T-cell (primary cell): ENCODE measurements at regions not wholly inside any gene's neighbourhood (a gene's known extent, or its start where the extent isn't known, plus 50 kb on each side); places are given as distances from the start of the nearest gene placed in this dataset.

Experiments
- ATAC-seq, 4 experiments: fragments of 200-7000 bp in 3 of 4; fragments of 150-1000 bp in 1 of 4; cut with Tn5 transposase; replicated peaks in 1 of 4; 1 replicate in 3 of 4; 2 replicates in 1 of 4; pipeline ENCODE4 v1.10.0; 2021; ENCODE audit warnings: moderate library complexity in 3 of 4, mild to moderate bottlenecking in 2 of 4, moderate number of reproducible peaks in 1 of 4
- CTCF ChIA-PET, 2 donors: fragments of 300-600 bp; sonication (Branson Sonifier 250); formaldehyde crosslinking; loops; one replicate each; lab custom pipeline; 2022; ENCODE audit warnings: antibody characterized with exemption in 2 of 2; lab: Charles Lee
- POLR2A ChIA-PET, 2 donors: fragments of 300-600 bp; sonication (Branson Sonifier 250); formaldehyde crosslinking; loops; one replicate each; lab custom pipeline; 2022; ENCODE audit warnings: antibody characterized with exemption in 2 of 2; lab: Charles Lee
- DNase-seq, 35 experiments: peaks; one replicate each; pipeline versions ENCODE4 v3.0.0 to v3.0.0-alpha.2; 2013 to 2023
- H3K27ac ChIP-seq: one replicate; pipeline ENCODE4 v1.5.1; 2013; ENCODE audit warnings: low read length
- H3K27me3 ChIP-seq, 2 experiments: replicated peaks in 1 of 2; 1 replicate in 1 of 2; 2 replicates in 1 of 2; pipeline versions ENCODE4 v1.6.1 to v1.7.0; 2013; ENCODE audit warnings: low read length in 1 of 2, mixed read lengths in 1 of 2; ENCODE audit not compliant: control insufficient read depth in 2 of 2, insufficient read depth in 2 of 2; ENCODE audit errors: extremely low read depth in 1 of 2
- H3K36me3 ChIP-seq, 2 donors: 1 replicate in 1 of 2; 2 replicates in 1 of 2; pipeline versions ENCODE4 v1.6.1 to v1.7.0; 2013; ENCODE audit warnings: low read length in 1 of 2; ENCODE audit not compliant: control insufficient read depth in 2 of 2, insufficient read depth in 1 of 2; ENCODE audit errors: extremely low read depth in 1 of 2
- H3K4me1 ChIP-seq, 2 experiments: 1 replicate in 1 of 2; 2 replicates in 1 of 2; pipeline versions ENCODE4 v1.6.1 to v1.7.0; 2013; ENCODE audit warnings: low read length in 2 of 2, mixed read lengths in 1 of 2; ENCODE audit not compliant: insufficient read depth in 2 of 2, control insufficient read depth in 1 of 2; ENCODE audit errors: extremely low read depth in 1 of 2
- H3K4me3 ChIP-seq, 2 donors: 1 replicate in 1 of 2; 2 replicates in 1 of 2; pipeline versions ENCODE4 v1.5.1 to v1.7.0; 2013; ENCODE audit warnings: mild to moderate bottlenecking in 2 of 2, low read length in 1 of 2, moderate library complexity in 1 of 2; ENCODE audit not compliant: control insufficient read depth in 1 of 2; ENCODE audit errors: extremely low read depth in 1 of 2
- H3K9me3 ChIP-seq: 2 replicates; pipeline ENCODE4 v1.7.0; 2013
- H3K27ac Mint-ChIP-seq, 2 donors: one replicate each; pipeline ENCODE4 v1.8.0; 2020 to 2021; ENCODE audit warnings: mild to moderate bottlenecking in 2 of 2, mixed read lengths in 2 of 2
- H3K27me3 Mint-ChIP-seq, 2 donors: one replicate each; pipeline ENCODE4 v1.8.0; 2021 to 2022; ENCODE audit warnings: mixed read lengths in 2 of 2
- H3K36me3 Mint-ChIP-seq: one replicate; pipeline ENCODE4 v1.8.0; 2021; ENCODE audit warnings: mixed read lengths
- H3K4me1 Mint-ChIP-seq, 3 donors: one replicate each; pipeline ENCODE4 v1.8.0; 2020 to 2022; ENCODE audit warnings: mixed read lengths in 3 of 3, mild to moderate bottlenecking in 1 of 3
- H3K4me3 Mint-ChIP-seq, 3 donors: one replicate each; pipeline ENCODE4 v1.8.0; 2020 to 2022; ENCODE audit warnings: mild to moderate bottlenecking in 3 of 3, mixed read lengths in 3 of 3, moderate library complexity in 3 of 3
- H3K9me3 Mint-ChIP-seq, 3 donors: one replicate each; pipeline ENCODE4 v1.8.0; 2020 to 2022; ENCODE audit warnings: mixed read lengths in 3 of 3
- WGBS: methylation state at CpG from one replicate; pipeline ENCODE4 v1.1.5; 2013; ENCODE audit warnings: missing lambda C conversion rate; ENCODE audit not compliant: insufficient coverage; 5-methylcytosine and 5-hydroxymethylcytosine counted together

DNA sequence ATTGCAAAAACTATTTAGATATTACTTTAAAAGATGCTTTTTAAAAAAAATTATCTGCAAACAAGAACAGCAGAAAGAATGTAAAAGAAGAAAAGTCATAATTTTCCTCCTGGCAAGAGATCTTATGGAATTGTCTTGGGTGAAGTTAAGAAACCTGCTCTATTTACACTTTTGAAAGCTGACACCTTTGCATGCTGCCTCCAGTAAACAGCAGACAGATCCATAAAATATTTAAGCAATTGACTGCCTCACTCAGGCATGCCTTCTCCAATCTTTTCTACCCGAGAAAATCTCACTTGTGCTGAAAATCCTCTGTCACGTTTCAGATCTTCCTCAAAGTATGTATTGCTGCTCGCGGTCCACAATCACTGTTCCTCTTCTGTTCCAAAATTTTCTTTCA is 107.9 kb upstream of the ZP4 start:
- ATAC-seq = no peak
- Mint-ChIP-seq H3K27me3 (peaks cover 0 to 2% of the 10 kb centered on the region in 2 donors), H3K9me3 (peaks cover 6 to 11% (median 7%) of the 10 kb centered on the region in 3 donors), H3K36me3 (no peaks in the 10 kb centered on the region), H3K27ac (no peak overlapping the region), H3K4me1 (no peaks in the 10 kb centered on the region), H3K4me3 (no peak overlapping the region)
- Histone ChIP-seq H3K27ac (no peak overlapping the region), H3K4me3 (no peak overlapping the region), H3K27me3 (no peaks in the 10 kb centered on the region), H3K36me3 (no peaks in the 10 kb centered on the region), H3K4me1 (no peaks in the 10 kb centered on the region), H3K9me3 (no peaks in the 10 kb centered on the region)
- CTCF ChIA-PET = interaction anchor here in 1 of 2 donors (0.6 kb wide), 1 partner anchor 53 kb away, joined by 4 read pairs; no protein-coding TSS in a partner anchor
- DNase-seq = no peak
- 83% methylated on average over 1 of the region's 4 CpGs for WGBS
- POLR2A ChIA-PET = interaction anchor here in 1 of 2 donors (0.6 kb wide), 1 partner anchor 254 kb away, joined by 7 read pairs; no protein-coding TSS in a partner anchor

DNA sequence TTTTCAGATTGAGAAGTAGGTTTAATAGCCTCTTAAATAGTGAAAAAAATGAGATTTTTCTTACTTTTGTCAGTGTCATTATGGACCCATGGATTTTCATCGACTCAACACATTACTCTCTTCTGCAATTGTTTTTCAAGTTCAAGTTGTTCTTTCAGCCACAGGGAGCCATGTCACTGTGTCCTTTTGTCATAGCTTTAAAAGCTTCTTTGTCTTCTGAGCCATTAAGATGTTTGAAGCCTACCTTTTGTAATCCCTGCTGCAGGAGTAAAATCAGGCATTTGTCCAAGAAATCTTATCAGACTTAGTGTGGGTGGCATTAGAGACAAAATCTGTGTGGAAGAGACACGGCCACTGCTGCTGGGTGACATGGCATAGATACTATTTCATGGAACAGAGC is 92.8 kb upstream of the ZP4 start:
- no peak overlapping the region for H3K27ac Mint-ChIP-seq
- Histone ChIP-seq H3K4me1 (no peaks in the 10 kb centered on the region), H3K27me3 (no peaks in the 10 kb centered on the region), H3K4me3 (no peak overlapping the region), H3K9me3 (no peaks in the 10 kb centered on the region), H3K27ac (no peak overlapping the region), H3K36me3 (no peaks in the 10 kb centered on the region)
- no peak for DNase-seq
- no peaks in the 10 kb centered on the region for H3K27me3 Mint-ChIP-seq
- no peak for ATAC-seq
- WGBS = 67% methylated on average over 1 of the region's 2 CpGs
- no peak overlapping the region for H3K4me3 Mint-ChIP-seq
- H3K36me3 Mint-ChIP-seq = no peaks in the 10 kb centered on the region
- ChIA-PET CTCF (no interaction called here), POLR2A (interaction anchor here in 1 of 2 donors (0.8 kb wide), 1 partner anchor 21 kb away, joined by 8 read pairs; no protein-coding TSS in a partner anchor)
- H3K9me3 Mint-ChIP-seq = peaks cover 0 to under 1% (median under 1%) of the 10 kb centered on the region in 3 donors
- H3K4me1 Mint-ChIP-seq = no peaks in the 10 kb centered on the region

DNA sequence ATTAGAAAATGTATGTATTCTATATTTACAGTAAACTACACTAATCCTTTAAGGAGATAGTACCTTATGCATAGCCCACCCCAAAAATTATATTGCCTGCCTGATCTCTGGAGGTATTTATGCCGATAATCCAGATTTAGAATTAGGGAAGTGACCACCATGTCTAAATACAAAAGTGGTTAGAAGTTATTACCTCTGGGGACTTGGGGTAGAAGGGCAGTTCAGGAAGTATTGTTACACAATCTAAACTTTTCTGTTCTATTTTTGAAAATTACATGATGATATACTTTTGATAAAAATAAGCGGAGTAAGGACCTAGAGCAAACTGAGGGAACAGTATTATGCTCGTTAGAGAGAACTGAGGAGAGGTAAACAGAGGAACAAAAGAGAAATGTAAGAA is 90.5 kb upstream of the ZP4 start:
- Histone ChIP-seq H3K36me3 (no peaks in the 10 kb centered on the region), H3K4me1 (no peaks in the 10 kb centered on the region), H3K9me3 (no peaks in the 10 kb centered on the region), H3K27ac (no peak overlapping the region), H3K27me3 (no peaks in the 10 kb centered on the region), H3K4me3 (no peak overlapping the region)
- H3K9me3 Mint-ChIP-seq = peaks cover 3 to 7% (median 6%) of the 10 kb centered on the region in 3 donors
- DNase-seq (no peak), ATAC-seq (no peak)
- no peaks in the 10 kb centered on the region for H3K36me3 Mint-ChIP-seq
- WGBS = no CpG with 5 or more reads among the region's 3 CpGs
- H3K27ac Mint-ChIP-seq = no peak overlapping the region
- POLR2A ChIA-PET = no interaction called here
- H3K4me1 Mint-ChIP-seq = no peaks in the 10 kb centered on the region
- no peak overlapping the region for H3K4me3 Mint-ChIP-seq
- no peaks in the 10 kb centered on the region for H3K27me3 Mint-ChIP-seq
- CTCF ChIA-PET = no interaction called here

DNA sequence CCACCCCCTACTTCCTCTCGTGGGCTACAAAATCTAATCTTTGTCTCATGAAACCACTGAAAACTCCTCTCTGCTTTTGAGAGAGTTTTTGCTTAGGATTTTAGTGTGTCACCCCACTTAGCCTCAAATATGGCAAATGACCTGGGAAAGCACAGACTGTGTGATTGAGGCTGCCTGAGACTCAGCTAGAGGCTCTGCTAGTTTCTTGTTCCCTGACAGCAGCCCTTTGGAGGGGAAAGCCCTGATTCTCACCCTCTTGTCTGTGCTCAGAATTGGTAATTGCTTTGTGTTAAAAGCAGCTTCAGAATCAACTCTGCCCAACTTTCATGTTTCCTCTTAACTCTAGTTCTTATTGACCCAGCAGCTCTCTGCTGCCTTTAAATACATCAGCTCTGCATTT is 85.6 kb upstream of the ZP4 start:
- Mint-ChIP-seq H3K36me3 (no peaks in the 10 kb centered on the region), H3K4me1 (no peaks in the 10 kb centered on the region), H3K27ac (no peak overlapping the region), H3K27me3 (no peaks in the 10 kb centered on the region), H3K9me3 (peaks cover 3 to 7% (median 6%) of the 10 kb centered on the region in 3 donors), H3K4me3 (no peak overlapping the region)
- ChIA-PET CTCF (no interaction called here), POLR2A (no interaction called here)
- ATAC-seq = no peak
- DNase-seq = no peak
- Histone ChIP-seq H3K4me1 (no peaks in the 10 kb centered on the region), H3K27ac (no peak overlapping the region), H3K27me3 (no peaks in the 10 kb centered on the region), H3K36me3 (no peaks in the 10 kb centered on the region), H3K9me3 (no peaks in the 10 kb centered on the region), H3K4me3 (no peak overlapping the region)
- no CpG with 5 or more reads among the region's 1 CpG for WGBS

DNA sequence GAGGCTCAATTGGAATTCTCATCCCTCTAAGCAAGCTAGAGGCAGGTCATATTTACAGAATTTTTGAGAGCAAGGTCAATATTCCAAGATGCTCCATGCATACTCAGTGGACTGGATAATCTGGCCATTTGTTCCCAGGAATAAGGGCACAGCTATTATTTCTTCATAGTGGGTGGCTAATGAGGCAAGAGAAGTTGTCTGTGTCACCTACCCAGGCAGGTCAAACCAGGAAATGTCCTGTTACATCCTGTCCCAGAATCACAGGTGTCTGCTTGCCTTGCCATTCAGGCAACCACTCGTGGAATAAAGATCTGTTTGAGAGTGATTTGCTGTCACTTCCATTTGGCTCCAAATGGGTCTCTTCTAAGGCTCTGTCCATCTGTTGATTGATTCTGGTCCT is 85.2 kb upstream of the ZP4 start:
- H3K4me3 Mint-ChIP-seq = no peak overlapping the region
- no peaks in the 10 kb centered on the region for H3K27me3 Mint-ChIP-seq
- H3K36me3 Mint-ChIP-seq = no peaks in the 10 kb centered on the region
- Histone ChIP-seq H3K36me3 (no peaks in the 10 kb centered on the region), H3K4me3 (no peak overlapping the region), H3K27ac (no peak overlapping the region), H3K27me3 (no peaks in the 10 kb centered on the region), H3K9me3 (no peaks in the 10 kb centered on the region), H3K4me1 (no peaks in the 10 kb centered on the region)
- ChIA-PET POLR2A (no interaction called here), CTCF (no interaction called here)
- no peaks in the 10 kb centered on the region for H3K4me1 Mint-ChIP-seq
- ATAC-seq = no peak
- no peak overlapping the region for H3K27ac Mint-ChIP-seq
- no CpG with 5 or more reads among the region's 1 CpG for WGBS
- DNase-seq = no peak
- H3K9me3 Mint-ChIP-seq = peaks cover 3 to 9% (median 7%) of the 10 kb centered on the region in 3 donors

DNA sequence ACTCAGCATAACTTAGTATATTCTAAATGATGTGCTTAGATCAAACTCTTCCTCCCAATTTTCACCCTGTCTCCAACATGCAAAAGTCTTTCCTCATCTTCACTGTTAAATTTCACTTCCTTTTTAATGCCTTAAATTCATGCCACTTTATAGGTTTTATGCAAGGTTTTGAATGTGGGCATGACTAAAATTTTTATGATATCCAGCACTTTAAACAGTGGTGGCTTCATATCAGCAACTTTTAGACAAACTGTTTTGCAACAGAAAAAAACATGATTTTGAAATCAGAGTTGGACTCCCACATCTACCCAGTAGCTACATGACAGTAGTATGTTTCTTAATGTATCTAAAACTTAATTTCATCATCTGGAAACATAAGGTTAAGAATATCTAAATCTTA is 84.7 kb upstream of the ZP4 start:
- H3K27ac Mint-ChIP-seq = no peak overlapping the region
- H3K4me1 Mint-ChIP-seq = no peaks in the 10 kb centered on the region
- POLR2A ChIA-PET = no interaction called here

DNA sequence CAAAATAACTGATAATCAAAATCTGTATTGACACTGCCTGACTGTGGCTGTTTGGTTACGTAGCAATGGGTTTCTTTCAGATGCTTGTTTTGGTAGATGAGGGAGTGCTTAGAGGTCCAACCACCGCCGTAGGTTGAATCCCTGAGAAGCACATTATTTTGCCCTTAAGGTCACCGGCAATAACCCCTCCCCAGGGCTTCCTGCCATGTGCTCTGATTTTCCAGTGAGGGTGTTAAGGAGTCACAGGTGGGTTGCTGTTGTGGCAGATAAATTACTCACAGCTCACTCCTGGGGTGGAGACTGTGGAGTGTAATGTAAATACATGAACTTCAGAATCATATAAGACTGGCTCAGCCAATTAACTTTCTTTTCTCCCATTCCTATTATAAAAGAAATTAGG is 81.5 kb upstream of the ZP4 start:
- Histone ChIP-seq H3K27ac (no peak overlapping the region), H3K36me3 (no peaks in the 10 kb centered on the region), H3K27me3 (no peaks in the 10 kb centered on the region), H3K4me3 (no peak overlapping the region), H3K4me1 (no peaks in the 10 kb centered on the region), H3K9me3 (no peaks in the 10 kb centered on the region)
- Mint-ChIP-seq H3K27me3 (peaks cover 0 to 3% of the 10 kb centered on the region in 2 donors), H3K9me3 (peaks cover 3 to 9% (median 9%) of the 10 kb centered on the region in 3 donors), H3K36me3 (no peaks in the 10 kb centered on the region), H3K27ac (no peak overlapping the region), H3K4me1 (no peaks in the 10 kb centered on the region), H3K4me3 (no peak overlapping the region)
- ChIA-PET CTCF (no interaction called here), POLR2A (no interaction called here)
- ATAC-seq = no peak
- no CpG with 5 or more reads among the region's 4 CpGs for WGBS
- DNase-seq = no peak

More for the DNA sequence above, 84.7 kb upstream of the ZP4 start:
- no peaks in the 10 kb centered on the region for H3K9me3 ChIP-seq
- no peak overlapping the region for H3K4me3 ChIP-seq
- H3K27me3 ChIP-seq = no peaks in the 10 kb centered on the region
- CTCF ChIA-PET = no interaction called here
- no peak overlapping the region for H3K27ac ChIP-seq
- no peaks in the 10 kb centered on the region for H3K27me3 Mint-ChIP-seq
- peaks cover 3 to 9% (median 8%) of the 10 kb centered on the region in 3 donors for H3K9me3 Mint-ChIP-seq
- H3K36me3 Mint-ChIP-seq = no peaks in the 10 kb centered on the region
- H3K36me3 ChIP-seq = no peaks in the 10 kb centered on the region
- ATAC-seq = no peak
- no peaks in the 10 kb centered on the region for H3K4me1 ChIP-seq
- no peak for DNase-seq
- no peak overlapping the region for H3K4me3 Mint-ChIP-seq
